ENCODE measurements at regions not wholly inside any gene's neighbourhood (a gene's known extent, or its start where the extent isn't known, plus 50 kb on each side); places are given as distances from the start of the nearest gene placed in this dataset.

DNA sequence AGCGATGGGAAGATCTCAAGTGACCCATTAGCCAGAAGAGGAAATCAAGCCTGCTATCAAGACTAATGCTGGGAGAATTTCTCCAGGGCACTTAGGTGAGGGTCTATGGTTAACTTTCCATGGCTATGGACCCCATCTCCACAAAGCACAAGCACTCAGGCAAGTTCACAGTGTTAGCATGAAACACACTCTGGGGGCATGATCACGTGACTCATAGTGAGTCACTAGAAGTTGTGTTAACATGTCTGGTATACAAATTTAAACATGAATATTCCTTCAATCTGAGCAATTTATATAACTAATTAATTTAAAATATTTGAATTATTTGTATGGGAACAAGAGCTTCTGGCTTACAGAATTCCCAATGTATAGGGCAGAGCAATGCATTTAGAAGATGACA is 131.8 kb downstream of the FAM204A start:
- TF ChIP-seq, protein P1, sequence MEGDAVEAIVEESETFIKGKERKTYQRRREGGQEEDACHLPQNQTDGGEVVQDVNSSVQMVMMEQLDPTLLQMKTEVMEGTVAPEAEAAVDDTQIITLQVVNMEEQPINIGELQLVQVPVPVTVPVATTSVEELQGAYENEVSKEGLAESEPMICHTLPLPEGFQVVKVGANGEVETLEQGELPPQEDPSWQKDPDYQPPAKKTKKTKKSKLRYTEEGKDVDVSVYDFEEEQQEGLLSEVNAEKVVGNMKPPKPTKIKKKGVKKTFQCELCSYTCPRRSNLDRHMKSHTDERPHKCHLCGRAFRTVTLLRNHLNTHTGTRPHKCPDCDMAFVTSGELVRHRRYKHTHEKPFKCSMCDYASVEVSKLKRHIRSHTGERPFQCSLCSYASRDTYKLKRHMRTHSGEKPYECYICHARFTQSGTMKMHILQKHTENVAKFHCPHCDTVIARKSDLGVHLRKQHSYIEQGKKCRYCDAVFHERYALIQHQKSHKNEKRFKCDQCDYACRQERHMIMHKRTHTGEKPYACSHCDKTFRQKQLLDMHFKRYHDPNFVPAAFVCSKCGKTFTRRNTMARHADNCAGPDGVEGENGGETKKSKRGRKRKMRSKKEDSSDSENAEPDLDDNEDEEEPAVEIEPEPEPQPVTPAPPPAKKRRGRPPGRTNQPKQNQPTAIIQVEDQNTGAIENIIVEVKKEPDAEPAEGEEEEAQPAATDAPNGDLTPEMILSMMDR (IDR thresholded peaks at IDR 0.05; ENCODE audit: low read depth, low read length, missing control alignments): no peak
- no peak for DNase-seq (ENCODE audit: extremely low read depth, low read depth)

DNA sequence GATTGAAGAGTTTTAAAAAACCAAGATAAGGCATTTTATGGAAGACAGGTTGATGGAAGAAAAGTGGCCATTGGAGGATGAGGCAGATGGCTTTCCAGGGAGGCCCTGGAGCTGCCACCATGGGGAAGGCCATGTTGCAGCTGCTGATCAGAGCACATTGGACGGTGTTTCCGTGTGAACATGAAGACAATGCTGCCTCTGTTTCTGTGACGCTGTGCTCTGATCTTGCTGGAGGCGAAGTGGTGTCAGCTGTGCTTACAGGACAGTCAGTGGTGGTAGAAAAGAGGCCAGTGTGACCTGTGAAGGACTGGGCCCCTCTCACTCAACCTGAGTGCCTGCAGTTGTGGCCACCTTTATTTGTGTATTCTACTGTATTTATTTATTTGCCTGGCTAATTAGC is 132.9 kb downstream of the FAM204A start:
- no peak overlapping the region for H3K4me3 ChIP-seq (replicated peaks; ENCODE audit: low read depth, low read length)
- DNase-seq (ENCODE audit: extremely low read depth, low read depth): no peak
- TF ChIP-seq, protein P1 (IDR thresholded peaks at IDR 0.05; ENCODE audit: low read depth, low read length, missing control alignments): no peak

More for the DNA sequence above, 131.8 kb downstream of the FAM204A start:
- no peak overlapping the region for H3K4me3 ChIP-seq (replicated peaks; ENCODE audit: low read depth, low read length)

DNA sequence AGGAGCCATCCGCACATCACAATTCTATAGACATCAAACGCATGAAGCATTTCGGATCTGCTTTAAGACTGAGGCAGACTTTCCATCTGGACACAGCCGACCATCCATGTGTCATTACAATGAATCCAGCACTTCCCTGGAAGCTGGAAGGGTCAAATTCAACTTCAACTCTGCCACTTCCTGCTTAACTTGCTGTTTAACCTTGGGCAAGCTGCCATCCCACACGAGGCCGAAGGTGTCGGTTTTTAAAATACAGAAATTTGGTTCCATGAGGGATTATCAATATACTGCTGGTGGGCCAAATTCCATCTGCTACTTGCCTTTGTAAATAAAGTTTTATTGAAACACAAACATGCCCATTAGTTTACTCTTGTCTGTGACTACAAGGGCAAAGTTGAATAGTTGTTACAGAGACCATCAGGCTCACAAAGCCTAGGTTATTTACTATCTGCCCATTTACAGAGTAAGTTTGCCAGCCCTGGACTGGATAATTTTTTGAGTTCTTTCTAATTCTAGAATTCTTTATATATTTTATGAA is 134.6 kb downstream of the FAM204A start:
- TF ChIP-seq, protein P1 (IDR thresholded peaks at IDR 0.05; ENCODE audit: low read depth, low read length, missing control alignments): no peak
- no peak for DNase-seq (ENCODE audit: extremely low read depth, low read depth)
- H3K4me3 ChIP-seq (replicated peaks; ENCODE audit: low read depth, low read length): no peak overlapping the region

DNA sequence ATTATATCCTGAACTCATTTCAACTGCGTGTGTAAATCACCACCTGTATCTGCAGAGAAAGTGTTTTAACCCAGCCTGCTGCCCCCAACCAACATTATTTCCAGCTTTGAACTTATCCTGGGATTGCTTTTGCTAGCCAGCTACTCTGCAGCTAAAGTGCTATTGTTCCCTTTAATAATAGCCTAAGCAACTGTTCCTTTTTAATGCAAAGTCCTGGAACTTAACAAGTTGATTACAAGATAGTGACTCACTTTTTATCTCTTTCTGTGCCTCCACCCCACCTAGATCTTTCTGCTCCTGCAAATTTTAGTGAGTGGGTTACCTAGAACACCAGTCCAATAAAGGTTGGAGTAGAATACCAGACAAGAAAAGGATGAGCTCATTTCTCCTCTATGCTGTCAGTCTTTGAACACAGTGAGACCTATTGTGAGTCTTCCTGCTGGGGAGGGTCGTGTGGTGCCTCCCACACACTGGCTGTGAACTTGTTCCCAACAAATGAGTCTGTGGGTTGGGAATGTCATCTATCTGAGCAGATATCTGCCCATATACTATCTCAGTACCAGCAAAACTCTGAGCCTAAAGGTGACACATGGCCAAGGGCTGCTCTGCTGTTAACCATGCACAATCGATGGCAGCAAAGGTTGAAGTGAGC is 137.7 kb downstream of the FAM204A start:
- TF ChIP-seq, protein P1 (IDR thresholded peaks at IDR 0.05; ENCODE audit: low read depth, low read length, missing control alignments): no peak
- no peak for DNase-seq (ENCODE audit: extremely low read depth, low read depth)
- no peak overlapping the region for H3K4me3 ChIP-seq (replicated peaks; ENCODE audit: low read depth, low read length)

DNA sequence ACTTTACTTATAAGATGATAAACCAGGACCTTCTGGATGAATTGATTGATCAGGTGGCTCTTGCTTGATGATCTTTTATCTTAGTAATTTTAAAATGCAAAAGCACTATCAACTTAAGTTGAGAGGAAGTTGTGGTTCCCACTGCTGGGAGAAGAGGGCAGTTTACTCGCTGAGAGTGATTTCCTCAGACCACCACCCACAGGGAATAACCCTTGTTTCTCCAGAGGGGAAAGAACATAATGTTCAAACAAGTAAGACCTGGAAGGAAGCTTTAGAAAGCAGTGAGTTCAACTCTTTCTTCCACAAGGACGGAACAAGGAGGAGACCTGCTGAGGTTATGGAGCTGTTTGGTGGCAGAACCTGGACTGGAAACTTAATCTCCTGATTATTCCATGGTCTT is 138.7 kb downstream of the FAM204A start:
- TF ChIP-seq, protein P1 (IDR thresholded peaks at IDR 0.05; ENCODE audit: low read depth, low read length, missing control alignments): no peak
- DNase-seq (ENCODE audit: extremely low read depth, low read depth): no peak
- no peak overlapping the region for H3K4me3 ChIP-seq (replicated peaks; ENCODE audit: low read depth, low read length)

DNA sequence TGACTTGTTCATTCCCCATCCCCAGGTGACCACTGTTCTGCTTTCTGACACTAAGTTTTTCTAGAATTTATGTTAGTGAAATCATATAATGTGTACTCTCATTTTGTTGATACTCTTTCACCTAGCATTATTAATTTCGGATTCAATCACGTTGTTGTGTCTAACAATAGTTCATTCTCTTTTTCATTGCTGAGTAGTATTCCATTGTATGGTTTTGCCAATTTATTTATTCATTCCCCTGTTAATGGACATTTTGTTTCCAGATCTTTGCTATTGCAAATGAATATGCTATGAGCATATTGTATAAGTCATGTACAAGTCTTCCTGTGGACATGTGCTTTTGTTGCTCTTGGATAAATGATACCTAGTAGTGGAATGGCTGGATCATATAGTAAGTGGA is 146.4 kb downstream of the FAM204A start:
- DNase-seq (ENCODE audit: extremely low read depth, low read depth): no peak
- TF ChIP-seq, protein P1 (IDR thresholded peaks at IDR 0.05; ENCODE audit: low read depth, low read length, missing control alignments): no peak

DNA sequence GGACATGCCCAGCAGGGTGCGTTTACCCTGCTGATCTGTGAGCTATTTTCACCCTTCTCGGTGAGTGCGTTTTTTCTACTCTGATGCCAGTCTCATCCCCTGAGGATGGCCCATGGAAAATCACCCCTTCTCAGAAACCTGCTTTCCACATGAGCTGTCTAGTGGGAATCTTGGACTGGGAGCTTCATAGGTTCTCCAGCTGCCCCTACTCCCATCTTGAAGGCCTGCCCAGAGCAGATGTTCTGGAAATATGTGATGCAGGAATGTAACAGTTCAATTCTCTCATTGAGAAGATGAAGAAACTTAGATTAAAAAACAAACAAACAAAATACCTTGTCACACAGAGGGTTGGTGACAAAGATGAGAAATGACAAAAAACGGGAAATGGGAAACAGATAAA is 146.9 kb upstream of the RAB11FIP2 start:
- TF ChIP-seq, protein P1 (IDR thresholded peaks at IDR 0.05; ENCODE audit: low read depth, low read length, missing control alignments): no peak
- no peak for DNase-seq (ENCODE audit: extremely low read depth, low read depth)
- H3K4me3 ChIP-seq (replicated peaks; ENCODE audit: low read depth, low read length): no peak overlapping the region

More for the DNA sequence above, 146.4 kb downstream of the FAM204A start:
- H3K4me3 ChIP-seq (replicated peaks; ENCODE audit: low read depth, low read length): no peak overlapping the region
